ENCODE measurements at regions not wholly inside any gene's neighbourhood (a gene's known extent, or its start where the extent isn't known, plus 50 kb on each side); places are given as distances from the start of the nearest gene placed in this dataset.

DNA sequence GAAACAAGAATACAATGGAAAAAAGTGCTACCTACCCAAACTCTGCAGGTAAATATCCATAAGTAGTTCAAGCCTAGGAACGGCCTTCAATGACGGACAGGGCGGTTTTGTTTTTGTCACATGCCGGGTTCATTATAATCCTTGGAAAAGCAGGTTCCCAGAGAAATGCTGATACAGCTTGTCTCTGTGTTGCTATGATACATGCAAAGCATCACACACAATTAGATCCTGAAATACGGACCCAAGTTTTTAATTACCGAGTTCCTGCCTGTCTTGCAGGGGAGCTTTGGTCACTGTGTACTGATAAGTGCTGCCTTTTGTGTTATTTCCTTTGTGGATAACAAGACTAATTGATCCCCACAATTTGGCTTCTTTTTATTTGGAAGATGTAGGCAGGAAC is 217.4 kb downstream of the HAPSTR1 start:
- Histone ChIP-seq H3K27me3 (no peaks in the 10 kb centered on the region), H3K27ac (no peak overlapping the region), H3K4me1 (no peaks in the 10 kb centered on the region), H3K4me3 (no peak overlapping the region), H3K36me3 (no peaks in the 10 kb centered on the region), H3K9me3 (no peaks in the 10 kb centered on the region)
- intact Hi-C loops (cut with DNase I; ENCODE audit: low total_unique reads) = no loop called here
- TF ChIP-seq, protein P1, sequence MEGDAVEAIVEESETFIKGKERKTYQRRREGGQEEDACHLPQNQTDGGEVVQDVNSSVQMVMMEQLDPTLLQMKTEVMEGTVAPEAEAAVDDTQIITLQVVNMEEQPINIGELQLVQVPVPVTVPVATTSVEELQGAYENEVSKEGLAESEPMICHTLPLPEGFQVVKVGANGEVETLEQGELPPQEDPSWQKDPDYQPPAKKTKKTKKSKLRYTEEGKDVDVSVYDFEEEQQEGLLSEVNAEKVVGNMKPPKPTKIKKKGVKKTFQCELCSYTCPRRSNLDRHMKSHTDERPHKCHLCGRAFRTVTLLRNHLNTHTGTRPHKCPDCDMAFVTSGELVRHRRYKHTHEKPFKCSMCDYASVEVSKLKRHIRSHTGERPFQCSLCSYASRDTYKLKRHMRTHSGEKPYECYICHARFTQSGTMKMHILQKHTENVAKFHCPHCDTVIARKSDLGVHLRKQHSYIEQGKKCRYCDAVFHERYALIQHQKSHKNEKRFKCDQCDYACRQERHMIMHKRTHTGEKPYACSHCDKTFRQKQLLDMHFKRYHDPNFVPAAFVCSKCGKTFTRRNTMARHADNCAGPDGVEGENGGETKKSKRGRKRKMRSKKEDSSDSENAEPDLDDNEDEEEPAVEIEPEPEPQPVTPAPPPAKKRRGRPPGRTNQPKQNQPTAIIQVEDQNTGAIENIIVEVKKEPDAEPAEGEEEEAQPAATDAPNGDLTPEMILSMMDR (IDR thresholded peaks at IDR 0.05) = no peak
- TF ChIP-seq POLR2A (IDR thresholded peaks at IDR 0.05) = no peak
- no peak for DNase-seq

DNA sequence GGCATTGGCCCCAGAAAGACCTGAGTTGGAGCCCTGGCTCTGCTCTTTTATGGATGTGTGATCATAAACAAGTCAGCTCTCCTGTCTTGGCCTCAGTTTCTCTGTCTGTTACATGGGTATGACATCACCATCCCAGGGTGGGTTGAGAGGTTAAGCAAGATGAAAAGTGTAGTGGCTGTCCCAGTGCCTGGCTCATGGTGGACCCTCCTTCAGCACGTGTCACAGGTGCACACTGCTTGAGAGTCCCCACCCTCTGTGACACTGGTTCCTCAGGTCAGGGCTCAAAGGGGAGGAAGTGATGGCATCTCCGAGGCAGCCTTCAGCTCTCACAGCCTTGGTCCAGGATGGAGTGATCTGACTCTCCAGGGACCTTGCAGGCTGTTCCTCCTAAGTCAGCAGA is 218.4 kb downstream of the HAPSTR1 start:
- Histone ChIP-seq H3K27me3 (no peaks in the 10 kb centered on the region), H3K4me3 (no peak overlapping the region), H3K27ac (no peak overlapping the region), H3K36me3 (no peaks in the 10 kb centered on the region), H3K9me3 (no peaks in the 10 kb centered on the region), H3K4me1 (no peaks in the 10 kb centered on the region)
- intact Hi-C loops (cut with DNase I; ENCODE audit: low total_unique reads) = no loop called here
- TF ChIP-seq, protein P1 (IDR thresholded peaks at IDR 0.05) = no peak
- no peak for TF ChIP-seq POLR2A (IDR thresholded peaks at IDR 0.05)
- DNase-seq = no peak

DNA sequence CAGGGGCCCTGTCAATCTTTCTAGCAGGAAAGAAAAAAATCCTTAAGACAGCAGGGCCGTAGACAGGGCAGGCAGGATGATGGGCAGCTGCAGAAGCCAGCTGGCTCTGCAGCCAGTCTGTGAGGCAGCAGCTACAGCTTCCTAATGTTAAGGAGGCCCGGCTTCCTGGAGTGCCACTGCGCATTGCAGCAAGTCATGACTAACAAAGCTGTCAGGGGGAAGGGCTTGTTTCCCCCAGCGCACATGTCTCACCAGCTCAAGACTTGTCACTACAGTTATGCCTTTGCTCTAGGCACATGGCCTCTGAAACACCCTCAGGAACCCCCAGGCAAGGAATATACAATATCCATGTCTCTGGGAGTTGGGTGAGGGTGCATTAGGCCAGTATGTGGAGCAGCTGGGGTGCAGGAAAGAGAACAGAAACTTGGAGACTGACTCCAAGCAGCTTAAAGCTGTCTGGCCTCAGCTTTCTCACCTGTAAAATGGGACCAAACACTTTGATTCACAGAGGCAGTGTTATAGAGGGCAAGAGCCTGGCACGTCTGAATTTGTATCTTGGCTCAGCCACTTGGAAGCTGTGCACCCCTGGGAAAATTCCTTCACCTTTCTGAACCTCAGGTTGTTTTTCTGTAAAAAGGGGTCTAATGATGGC is 220.0 kb downstream of the HAPSTR1 start:
- Histone ChIP-seq H3K27me3 (no peaks in the 10 kb centered on the region), H3K4me1 (no peaks in the 10 kb centered on the region), H3K27ac (no peak overlapping the region), H3K4me3 (no peak overlapping the region), H3K36me3 (no peaks in the 10 kb centered on the region), H3K9me3 (no peaks in the 10 kb centered on the region)
- no peak for DNase-seq
- TF ChIP-seq POLR2A (IDR thresholded peaks at IDR 0.05) = no peak
- TF ChIP-seq, protein P1 (IDR thresholded peaks at IDR 0.05) = no peak
- intact Hi-C loops (cut with DNase I; ENCODE audit: low total_unique reads) = no loop called here

DNA sequence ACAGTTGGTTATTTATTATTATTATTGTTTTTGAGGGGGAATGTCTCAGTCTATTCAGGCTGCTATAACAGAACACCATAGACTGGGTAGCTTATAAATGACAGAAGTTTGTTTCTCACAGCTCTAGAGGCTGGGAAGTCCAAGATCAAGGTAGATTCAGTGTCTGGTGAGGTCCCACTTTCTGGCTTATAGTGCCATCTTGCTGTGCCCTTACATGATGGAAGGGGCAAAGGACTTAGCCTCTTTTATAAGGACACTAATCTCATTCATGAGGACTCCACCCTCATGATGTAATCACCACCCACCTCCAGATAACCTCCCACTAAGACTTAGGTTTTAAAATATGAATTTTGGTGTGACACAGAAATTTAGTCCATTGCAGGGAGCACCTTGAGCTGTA is 224.6 kb downstream of the HAPSTR1 start:
- DNase-seq = no peak
- H3K9me3 ChIP-seq = no peaks in the 10 kb centered on the region
- H3K36me3 ChIP-seq = no peaks in the 10 kb centered on the region
- intact Hi-C loops (cut with DNase I; ENCODE audit: low total_unique reads) = no loop called here
- no peak for TF ChIP-seq POLR2A (IDR thresholded peaks at IDR 0.05)
- TF ChIP-seq, protein P1 (IDR thresholded peaks at IDR 0.05) = no peak
- H3K4me3 ChIP-seq = no peak overlapping the region
- no peaks in the 10 kb centered on the region for H3K27me3 ChIP-seq
- H3K4me1 ChIP-seq = no peaks in the 10 kb centered on the region
- no peak overlapping the region for H3K27ac ChIP-seq

DNA sequence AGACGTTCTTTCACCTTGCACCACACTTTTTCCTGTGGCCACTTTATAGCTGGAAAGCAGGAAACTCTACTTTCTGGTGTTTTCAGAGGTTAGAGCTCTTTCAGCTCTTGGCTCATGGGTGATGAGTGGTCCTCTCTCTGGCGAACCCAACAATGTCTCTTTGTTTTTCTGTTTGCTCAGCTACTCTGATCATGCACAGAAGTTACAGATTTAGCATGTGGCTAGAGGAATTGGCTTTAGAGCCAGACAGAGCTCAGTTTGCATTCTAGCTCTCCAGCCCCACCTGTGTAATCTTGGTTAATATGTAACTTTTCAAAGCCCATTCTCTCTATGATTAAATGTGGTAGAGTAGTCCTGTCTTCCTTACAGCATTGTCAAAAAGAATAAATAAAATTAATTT is 225.2 kb downstream of the HAPSTR1 start:
- Histone ChIP-seq H3K36me3 (no peaks in the 10 kb centered on the region), H3K27me3 (no peaks in the 10 kb centered on the region), H3K9me3 (no peaks in the 10 kb centered on the region), H3K4me1 (no peaks in the 10 kb centered on the region), H3K27ac (no peak overlapping the region), H3K4me3 (no peak overlapping the region)
- intact Hi-C loops (cut with DNase I; ENCODE audit: low total_unique reads) = no loop called here
- TF ChIP-seq POLR2A (IDR thresholded peaks at IDR 0.05) = no peak
- TF ChIP-seq, protein P1 (IDR thresholded peaks at IDR 0.05) = no peak
- DNase-seq = no peak

All from uterus (tissue), 3 donors.